NCI-H82 (cell line): ENCODE measurements at regions not wholly inside any gene's neighbourhood (a gene's known extent, or its start where the extent isn't known, plus 50 kb on each side); places are given as distances from the start of the nearest gene placed in this dataset.
"Not testable (repeated sequence)": the region's sequence is repeated elsewhere in the genome, so short reads cannot be mapped to it uniquely, and the experiment has no call there.

Source experiments
- DNase-seq: peaks from one replicate; lab custom pipeline; 2025; lab: John Stamatoyannopoulos, UW

DNA sequence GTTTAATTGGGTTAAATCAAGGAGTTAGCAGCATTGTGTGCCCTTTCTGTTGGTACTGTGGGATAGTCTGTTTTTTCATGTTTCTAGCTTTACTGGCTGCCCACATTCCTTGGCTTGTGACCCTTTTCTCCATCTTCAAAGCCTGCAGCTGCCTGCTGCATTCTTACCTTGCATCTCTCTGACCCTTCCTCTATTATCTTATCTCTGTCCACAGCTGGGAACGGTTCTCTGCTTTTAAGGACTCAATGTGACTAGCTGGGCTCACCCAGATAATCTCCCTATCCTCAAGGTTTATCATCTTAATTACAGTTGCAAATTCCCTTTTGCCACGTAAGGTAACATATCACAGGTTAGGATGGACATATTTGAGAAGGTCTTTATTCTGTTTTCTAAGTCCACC is 199.7 kb downstream of the KCNS3 start:
- peak; percentile 71 for DNase-seq

DNA sequence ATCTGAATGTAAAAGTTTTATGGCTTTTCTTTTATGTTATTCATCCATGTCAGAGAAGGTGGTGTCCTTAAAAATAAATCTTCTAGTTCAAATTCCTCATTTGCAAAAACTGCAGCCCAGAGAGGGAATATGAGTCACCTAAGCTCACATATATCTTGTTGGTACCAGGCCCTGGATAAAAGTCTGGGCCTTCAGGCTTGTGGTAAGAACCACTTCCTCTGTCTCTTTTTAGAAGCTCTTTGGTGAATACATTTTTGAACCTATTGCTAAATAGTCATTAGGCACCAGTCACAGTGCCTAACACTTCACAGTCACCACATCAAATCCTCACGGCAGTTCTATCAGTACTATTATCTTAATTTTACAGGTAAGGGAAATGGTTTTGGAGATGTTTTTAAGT is 199.2 kb downstream of the KCNS3 start:
- peak; percentile 36 for DNase-seq

DNA sequence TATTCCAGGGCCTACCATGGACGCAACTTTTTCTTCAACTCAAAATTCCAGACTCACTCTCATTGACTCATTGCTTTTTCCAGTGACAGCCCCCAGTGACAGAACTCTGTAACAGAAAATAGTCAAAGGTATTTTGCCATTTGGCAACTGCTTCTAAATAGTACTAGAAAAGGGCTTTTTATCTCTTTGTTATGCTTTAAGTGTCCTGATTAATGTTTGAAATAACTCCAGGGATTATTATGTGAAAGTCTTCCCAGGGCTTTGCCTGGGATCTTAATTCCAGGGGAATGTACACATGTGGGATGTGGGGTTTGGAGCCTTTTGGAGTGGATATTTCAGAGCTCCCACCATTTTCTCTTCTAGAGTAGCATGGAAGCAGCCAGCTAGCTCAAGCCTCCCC is 198.8 kb downstream of the KCNS3 start:
- no peak for DNase-seq

DNA sequence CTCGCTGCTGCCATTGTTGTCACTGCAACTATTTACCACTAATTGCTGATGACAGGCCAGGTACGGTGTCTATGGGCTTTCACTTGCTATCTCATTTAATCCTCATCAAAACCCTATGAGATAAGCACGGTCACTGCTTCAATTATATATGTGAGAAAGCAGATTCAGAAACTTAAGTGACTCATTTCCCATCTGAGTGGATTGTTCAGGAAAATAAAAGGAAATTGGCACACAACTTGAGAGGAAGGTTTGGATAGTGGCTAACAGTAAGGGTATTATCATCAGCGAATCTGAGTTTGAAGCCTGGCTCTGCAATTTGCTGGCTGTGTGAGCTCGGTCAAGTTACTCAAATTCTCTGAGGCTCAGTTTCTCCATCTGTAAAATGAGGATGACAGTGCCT is 196.0 kb downstream of the KCNS3 start:
- DNase-seq = no peak

DNA sequence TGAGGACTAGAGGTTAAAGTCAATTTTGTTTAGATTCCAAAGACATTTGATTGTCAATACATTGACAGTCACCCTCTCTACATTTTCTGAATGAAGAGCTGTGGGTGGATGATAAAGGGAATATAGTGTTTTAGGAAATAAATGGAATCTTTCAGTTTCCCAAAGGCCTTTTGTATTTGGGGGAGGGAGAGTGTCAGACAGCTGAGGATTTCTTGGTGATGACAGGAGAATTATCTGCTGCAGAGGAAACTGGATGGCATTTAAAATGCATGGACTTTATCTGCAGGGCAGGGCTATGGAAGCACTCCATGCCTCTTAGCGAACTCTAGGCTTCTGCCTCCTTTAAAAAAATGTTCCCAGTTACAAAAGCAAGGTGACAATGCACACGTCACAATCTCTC is 195.1 kb downstream of the KCNS3 start:
- no peak for DNase-seq

DNA sequence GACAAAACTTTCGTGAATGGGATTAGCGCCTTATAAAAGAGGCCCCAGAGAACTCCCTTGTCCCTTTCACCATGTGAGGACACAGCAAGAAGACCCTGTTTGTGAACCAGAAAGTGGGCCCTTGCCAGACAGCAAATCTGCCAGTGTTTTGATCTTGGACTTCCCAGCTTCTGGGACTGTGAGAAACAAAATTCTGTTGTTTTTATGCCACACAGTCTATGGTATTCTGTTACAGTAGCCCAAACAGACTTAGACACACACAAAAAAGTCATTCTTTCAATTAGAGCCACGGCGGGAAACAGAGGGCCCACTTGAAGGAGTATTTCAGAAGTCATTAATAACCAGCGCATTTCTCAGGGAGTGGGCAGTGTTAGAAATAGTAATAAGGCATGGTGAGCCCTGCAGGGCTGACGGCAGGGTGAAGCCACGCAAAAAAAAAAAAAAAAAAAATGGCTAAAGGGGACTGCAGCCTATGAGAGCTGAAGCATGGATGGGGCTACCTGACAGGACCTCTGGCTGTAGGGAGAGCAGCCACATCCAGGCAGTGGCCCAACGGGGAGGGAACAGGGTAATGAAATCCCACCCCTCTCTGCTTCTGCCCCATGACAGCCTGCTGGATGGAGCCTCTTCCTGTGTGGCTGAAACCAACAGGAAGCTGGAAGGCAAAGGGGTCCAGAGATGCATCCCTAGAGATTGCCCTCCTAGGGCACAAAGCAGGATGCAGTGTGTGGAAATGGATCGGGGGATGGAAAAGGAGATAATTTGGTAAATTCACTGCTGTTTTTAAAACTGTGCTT is 189.3 kb downstream of the KCNS3 start:
- no peak for DNase-seq

DNA sequence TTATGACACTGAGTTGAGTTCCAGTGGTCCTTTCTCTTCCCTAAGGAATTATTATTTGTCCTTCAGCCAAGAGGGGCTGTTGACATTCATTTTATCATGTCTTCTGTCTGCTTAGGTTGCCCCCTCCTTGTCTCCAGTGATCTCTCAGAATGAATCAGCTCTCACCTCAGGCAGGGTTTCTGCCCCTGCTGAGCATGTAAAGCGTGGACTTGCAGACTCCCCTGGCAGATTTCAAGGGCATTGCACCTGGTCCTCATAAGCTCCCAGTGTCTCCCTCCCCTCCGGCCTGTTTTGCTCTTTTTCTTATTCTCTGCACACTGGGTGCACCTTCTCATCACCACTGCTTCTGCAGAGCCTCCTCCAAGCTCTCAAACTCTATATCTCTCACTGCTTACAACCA is 188.4 kb downstream of the KCNS3 start:
- DNase-seq = peak; percentile 40

DNA sequence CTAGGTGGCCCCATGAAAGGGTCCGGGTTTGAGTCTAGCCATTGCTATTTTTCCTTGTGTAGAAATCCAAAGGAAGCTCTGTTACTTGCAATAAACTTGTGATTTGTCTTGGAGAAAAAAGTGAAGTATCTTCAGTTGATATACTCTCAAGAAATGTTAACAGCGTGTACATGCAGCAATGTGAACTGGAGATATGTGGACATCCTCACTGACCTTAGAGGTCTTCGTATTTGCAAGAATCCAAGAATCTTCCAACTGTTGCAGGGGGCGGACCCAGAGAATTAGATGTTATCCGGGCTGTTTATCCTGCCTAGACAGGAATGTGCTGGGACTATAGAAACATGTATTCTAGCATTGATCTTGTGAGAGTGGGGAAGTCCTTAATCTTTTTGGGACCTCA is 187.6 kb downstream of the KCNS3 start:
- DNase-seq = no peak

DNA sequence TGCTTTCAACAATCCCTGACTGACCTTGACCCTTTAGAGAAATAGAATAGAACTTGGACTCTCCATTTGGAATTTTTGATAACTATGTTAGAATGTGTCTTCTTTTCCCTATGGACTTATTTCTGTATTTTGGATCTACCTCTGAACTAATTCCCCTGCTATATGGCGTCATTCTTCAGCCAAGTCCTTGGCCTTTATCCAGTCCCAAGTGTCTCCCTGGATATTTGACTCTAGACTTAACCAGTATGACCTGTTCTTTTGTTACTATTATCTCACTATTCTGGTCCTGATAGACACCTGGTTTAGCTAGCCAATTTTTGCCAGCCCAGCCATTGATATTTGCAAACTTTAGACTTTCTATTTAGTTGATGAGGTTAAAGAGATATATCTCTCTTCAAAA is 186.8 kb downstream of the KCNS3 start:
- DNase-seq = no peak

DNA sequence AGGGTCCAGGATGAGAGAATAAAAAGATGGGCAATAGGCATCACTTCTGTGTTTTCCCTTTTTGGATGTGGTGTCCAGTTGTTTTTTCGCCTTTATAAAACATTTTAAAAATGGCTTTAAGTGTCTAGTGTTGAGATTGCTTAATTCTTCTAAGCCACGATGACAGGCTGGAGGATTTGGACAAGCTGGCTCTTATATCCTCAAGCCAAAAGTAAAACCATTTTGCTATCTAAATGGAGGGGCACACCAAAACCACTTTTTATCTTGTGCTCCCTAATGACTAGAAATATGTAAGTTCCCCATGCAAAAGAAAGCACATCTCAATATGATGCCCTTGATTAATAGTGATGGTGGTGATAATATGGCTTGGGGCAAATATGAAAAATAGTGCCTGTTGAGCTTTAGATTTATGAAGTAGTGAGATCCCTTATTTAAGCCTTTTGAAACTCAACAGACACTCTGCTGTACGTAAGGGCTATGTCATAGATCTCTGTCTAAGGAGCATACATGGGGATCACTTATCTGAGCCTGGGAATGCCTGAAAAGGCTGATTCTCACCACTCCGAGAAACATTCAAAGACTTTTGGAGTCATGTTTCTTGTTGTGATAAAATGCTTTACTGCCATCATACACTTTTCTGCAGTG is 185.5 kb downstream of the KCNS3 start:
- peak; percentile 50 for DNase-seq

DNA sequence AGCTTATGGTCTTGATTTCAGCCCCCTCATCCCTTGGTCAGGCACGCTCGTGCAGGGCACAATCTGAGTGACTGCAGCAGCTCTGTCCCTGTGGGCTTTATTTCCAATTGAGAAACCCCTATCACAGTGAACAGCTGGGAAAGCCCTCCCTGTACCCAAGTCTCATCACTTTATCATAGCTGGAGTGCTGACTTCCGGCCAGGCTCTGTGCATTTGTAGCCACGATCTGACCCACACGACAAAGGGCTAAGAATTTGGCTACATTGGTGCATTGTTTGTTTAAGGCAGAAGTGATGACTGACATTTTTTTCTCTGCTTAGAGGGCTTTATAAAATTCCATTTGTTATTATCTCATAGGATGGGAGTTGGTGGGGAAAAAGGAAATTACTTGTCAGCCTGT is 184.4 kb downstream of the KCNS3 start:
- DNase-seq = no peak

DNA sequence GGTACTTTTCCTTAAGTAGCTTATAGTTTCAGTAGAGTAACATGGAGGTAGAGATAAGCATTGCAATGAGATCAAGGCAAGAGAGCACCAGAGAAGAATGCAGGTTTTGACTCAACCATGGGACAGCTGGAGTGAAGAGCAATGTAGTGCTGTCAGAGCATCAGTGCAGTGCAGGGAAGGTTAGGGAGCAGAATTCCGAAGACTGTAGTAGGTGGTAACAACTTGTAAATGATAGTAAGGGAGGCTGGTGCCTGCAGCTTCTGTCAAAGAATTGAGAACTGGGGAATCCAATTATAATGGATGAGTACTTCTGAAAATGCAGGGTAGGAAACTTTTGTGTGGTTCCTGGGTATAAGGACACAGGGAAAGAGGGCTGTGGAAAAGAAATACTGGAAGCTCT is 183.2 kb downstream of the KCNS3 start:
- peak; percentile 62 for DNase-seq

DNA sequence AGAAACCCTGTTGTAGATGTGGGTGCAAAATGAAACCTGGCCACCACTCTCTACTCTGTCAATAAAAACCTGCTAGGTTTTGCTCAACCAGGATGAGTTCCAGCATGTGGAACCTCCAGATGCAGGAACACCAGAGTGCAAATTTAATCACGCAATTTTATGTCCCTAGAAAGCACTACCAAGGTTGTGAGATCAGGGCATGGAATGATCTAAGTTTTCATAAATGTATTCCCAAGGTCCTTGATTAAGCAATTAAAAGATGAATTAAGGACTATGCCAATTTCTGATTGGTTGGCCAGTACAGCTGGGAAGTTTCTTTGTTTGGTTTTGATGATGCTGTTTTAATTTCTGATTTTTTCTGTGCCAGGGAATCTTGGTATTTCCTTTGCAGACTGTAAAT is 179.2 kb downstream of the KCNS3 start:
- DNase-seq = no peak

DNA sequence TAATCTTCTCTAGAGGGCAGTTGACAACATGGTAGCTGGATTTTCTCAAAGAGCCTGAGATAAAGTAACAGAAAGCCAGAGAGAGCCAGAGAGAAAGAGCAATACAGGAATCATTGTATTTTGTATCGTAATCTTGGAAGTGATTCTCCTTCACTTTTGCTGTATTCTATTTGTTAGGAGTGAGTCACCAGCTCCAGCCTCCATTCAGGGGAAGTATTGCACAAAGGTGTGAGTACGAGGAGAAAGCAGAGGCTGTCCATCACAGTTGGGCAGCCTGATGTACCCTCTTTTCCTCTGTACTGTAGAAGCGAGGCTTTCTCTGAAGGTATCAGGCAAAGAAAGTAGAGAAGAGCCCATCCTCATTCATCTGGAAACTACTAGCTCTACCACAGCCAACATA is 176.8 kb downstream of the KCNS3 start:
- DNase-seq = no peak

DNA sequence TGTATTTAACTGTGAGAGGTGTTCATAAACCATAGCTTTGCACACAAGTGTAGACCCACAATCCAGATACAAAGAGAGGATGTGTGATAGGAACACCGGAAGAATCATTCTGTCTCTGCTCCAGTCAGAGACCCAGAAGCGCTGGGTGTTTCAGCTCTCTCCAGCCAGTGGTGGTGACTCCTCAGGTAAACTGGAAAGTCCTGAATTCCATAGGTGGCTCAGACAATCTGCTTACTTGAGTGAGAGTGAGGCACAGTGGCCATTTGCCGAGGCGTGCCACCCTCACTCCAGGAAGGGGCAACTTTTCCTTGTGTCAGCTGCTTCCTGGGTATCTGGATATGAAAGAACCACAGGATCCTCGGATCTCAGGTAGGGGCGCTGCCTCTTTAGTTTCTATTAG is 171.5 kb downstream of the KCNS3 start:
- DNase-seq = no peak

DNA sequence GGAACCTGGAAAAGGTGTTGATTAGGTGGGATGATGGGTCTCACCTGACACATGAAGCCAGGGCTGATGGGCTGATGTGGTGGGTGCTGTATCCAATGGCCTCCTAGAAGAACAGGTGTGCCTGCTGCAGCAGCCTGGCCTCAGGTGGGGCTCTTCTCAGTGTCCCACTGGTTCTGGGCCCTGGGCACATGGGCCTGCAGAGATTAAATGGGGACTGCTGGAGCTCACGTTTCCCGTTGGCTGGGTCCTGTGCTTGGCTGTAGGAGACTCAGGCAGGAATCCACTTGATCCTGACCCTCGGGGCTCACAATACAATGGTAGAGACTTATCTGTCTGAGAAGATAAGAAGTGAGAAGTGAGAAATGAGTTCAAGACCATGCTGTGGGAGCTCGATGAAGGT is 170.9 kb downstream of the KCNS3 start:
- no peak for DNase-seq

DNA sequence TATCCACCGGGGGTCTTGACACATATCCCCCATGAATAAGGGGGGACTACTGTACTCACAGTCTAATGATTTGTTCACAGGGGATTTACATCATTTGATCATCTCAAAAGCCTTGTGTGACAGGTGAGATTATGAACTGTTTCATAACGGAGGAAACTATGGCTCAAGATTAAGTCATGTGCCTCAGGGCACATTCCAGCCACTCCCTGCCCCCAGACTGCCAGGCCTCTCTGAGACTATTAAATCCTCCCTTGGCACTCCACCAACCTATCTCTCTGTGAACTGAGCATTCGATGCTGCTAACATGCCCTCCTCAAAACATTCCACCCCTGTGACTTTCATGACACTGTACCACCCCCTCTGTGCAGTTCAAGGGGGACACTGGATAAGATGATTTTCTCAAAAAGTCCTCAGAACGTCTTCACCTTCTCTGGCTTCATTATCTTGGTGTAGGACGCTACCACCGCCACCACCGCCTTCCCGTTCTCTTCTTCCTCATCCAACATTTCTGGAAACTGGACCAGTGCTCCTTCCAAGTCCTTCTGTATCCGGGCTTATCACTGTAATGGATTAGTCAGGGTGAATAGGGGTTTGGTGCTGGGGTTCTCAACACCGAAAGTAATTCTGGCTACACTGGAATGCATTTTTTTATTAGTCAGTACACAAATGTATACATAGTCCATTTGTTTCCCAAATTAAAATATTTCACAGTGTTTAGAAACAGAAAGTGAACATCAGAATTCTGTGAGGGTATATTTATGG is 169.6 kb downstream of the KCNS3 start:
- no peak for DNase-seq

DNA sequence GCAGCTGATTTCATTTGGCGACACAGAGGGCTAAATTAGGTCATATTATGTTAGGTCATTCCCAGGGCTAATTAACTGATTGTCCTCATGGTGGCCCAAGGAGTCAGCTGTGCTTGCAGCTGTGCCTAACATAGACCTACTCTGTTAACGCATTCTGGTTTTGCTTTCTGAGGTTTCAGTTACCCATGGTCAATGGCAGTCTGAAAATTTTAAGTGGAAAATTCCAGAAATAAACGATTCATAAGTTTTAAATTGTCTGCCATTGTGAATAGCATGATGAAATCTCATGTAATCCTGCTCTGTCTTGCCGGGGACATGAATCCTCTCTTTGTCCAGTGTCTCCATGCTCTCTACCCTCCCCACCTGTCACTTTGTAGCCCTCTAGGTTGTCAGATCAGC is 168.7 kb downstream of the KCNS3 start:
- DNase-seq = no peak

DNA sequence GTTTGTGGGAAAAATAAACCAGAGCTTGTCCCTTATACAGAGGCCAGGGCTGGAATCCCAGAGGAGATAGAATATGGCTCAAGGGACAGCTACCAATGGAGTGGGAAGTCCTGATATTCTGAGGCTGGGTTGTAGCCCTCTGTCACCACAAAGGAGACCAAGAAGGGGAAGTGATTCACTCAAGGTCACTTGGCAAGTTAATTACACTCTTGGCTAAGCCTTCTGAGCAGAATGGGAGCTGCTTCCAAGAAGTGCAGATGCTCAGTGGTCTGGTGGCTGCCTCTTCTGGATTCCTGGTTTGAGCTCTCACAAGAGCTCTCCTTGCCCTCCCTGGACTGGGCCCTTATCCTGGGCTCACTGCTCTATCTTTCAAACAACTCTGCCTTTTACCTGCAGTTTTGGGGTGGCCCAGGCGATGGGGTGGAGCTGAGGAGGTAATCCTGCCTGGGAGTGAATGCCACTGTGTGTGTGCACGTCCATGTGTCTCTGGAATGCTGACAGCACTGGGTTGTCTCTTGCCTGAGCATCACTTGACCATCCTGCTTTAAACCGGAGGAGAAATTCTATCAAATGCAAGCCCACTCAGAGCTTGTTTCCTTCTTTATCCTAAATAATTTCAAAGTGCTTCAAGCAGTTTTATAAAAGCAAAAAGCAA is 168.2 kb downstream of the KCNS3 start:
- no peak for DNase-seq

DNA sequence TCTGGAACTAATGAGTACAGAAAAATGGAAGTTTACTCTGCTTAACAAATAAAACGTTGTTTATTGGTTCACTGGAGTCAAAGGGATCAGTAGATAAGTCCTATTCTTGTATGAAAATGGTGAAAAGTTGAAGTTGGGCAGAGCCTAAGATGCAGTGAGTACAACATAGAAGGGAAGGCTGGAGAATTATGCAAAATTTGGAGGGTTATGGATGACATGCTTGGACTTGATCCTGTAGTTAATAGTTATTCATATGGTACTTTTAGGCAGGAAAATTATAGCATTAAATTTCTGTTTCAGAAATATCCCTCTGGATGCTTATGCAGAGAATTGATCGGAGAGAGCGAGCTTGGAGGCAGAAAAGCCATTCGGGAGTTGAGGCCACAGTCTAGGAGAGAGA is 167.6 kb downstream of the KCNS3 start:
- DNase-seq = no peak

DNA sequence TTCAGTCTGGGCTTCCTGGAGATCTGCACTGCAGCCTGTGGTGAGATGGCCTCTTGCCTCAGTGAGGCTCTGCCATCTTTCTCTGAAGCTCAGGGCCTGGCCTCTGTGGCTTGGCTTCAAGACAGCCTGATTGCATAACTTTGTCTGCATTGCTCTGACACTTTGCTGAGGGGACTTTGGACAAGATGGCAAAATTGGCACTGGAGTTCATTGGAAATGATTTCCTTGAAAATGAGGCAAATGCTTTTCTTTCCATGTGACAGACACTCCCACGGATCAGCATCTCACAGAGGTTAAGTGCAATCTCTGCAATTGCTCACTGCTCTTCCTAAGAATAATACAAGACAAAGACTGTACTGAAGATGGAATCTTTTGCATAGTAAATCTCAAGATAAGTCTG is 166.8 kb downstream of the KCNS3 start:
- DNase-seq = no peak

DNA sequence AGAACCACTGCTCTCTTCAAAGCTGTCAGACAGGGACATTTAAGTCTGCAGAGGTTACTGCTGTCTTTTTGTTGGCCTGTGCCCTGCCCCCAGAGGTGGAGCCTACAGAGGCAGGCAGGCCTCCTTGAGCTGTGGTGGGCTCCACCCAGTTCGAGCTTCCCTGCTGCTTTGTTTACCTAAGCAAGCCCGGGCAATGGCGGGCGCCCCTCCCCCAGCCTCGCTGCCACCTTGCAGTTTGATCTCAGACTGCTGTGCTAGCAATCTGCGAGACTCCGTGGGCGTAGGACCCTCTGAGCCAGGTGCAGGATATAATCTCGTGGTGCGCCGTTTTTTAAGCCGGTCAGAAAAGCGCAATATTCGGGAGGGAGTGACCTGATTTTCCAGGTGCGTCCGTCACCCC is 138.9 kb downstream of the KCNS3 start:
- DNase-seq = not testable (repeated sequence)

DNA sequence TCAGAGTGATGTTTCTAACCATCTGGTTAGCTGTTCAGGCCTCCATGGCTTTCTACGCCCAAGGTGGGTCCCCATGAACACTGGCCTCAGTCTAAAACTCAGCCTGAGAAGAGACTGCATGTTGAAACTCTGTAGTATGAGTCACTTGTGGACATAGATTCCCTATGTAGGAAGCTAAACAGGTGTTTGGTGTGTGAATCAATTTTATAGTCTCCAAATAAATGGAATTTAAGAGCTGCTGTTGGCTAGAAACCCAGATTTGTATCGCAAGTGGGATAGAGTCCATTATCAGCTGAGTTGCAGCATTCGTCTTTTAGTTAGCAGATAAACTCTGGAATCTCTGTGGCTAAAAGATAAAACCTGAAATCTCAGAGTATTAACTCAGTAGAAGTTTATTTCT is 131.4 kb downstream of the KCNS3 start:
- no peak for DNase-seq
